Uterus (tissue), 3 donors: ENCODE measurements at regions not wholly inside any gene's neighbourhood (a gene's known extent, or its start where the extent isn't known, plus 50 kb on each side); places are given as distances from the start of the nearest gene placed in this dataset.

Experiments
- DNase-seq, 2 donors: peaks; one replicate each; pipeline ENCODE4 v3.0.0-alpha.2; 2019 to 2020
- H3K27ac ChIP-seq, 2 donors: fragments of 200-600 bp; sonication (generic); 1 replicate in 1 of 2; 2 replicates in 1 of 2; pipeline ENCODE4 v1.5.1; 2016 to 2018
- H3K27me3 ChIP-seq, 2 donors: fragments of 200-600 bp; sonication (generic); one replicate each; pipeline ENCODE4 v1.5.1; 2018 to 2019; ENCODE audit warnings: control low read depth in 1 of 2
- H3K36me3 ChIP-seq, 2 donors: fragments of 200-600 bp; sonication (generic); one replicate each; pipeline ENCODE4 v1.5.1; 2019; ENCODE audit warnings: control low read depth in 1 of 2
- H3K4me1 ChIP-seq, 2 donors: fragments of 200-600 bp; sonication (generic); one replicate each; pipeline ENCODE4 v1.5.1; 2018 to 2019; ENCODE audit warnings: control low read depth in 1 of 2
- H3K4me3 ChIP-seq, 2 donors: fragments of 200-600 bp; sonication (generic); 1 replicate in 1 of 2; 2 replicates in 1 of 2; pipeline ENCODE4 v1.5.1; 2018 to 2019; ENCODE audit warnings: mild to moderate bottlenecking in 1 of 2
- H3K9me3 ChIP-seq, 2 donors: fragments of 200-600 bp; sonication (generic); one replicate each; pipeline ENCODE4 v1.5.1; 2019; ENCODE audit warnings: control low read depth in 1 of 2
- CTCF ChIP-seq, 4 experiments: fragments of 200-600 bp in 2 of 4; fragments of 450-650 bp in 2 of 4; sonication (generic) in 2 of 4; IDR thresholded peaks; one replicate each; pipeline ENCODE4 v1.5.1; 2016 to 2019; ENCODE audit warnings: antibody characterized with exemption in 4 of 4, mild to moderate bottlenecking in 2 of 4, moderate library complexity in 1 of 4
- POLR2A ChIP-seq, 2 donors: fragments of 450-650 bp; IDR thresholded peaks; one replicate each; pipeline ENCODE4 v1.6.1; 2016; ENCODE audit warnings: antibody characterized with exemption in 2 of 2, mild to moderate bottlenecking in 1 of 2, moderate library complexity in 1 of 2
- intact Hi-C: fragments of 100-400 bp; cut with DNase I; formaldehyde crosslinking; loops from one replicate; pipeline ENCODE4 v1.15.1; 2023; ENCODE audit warnings: low total_unique reads
- donor health status: DM: yes; HTN: yes; CAD: no.

GRCh38 chr7:124397134-124397533, 364.3 kb upstream of the TMEM229A start:
- H3K36me3 ChIP-seq, result no peaks in the 10 kb centered on the region
- H3K27me3 ChIP-seq, result no peaks in the 10 kb centered on the region
- H3K27ac ChIP-seq, result no peak overlapping the region
- no peak for DNase-seq
- no peaks in the 10 kb centered on the region for H3K4me1 ChIP-seq
- no peaks in the 10 kb centered on the region for H3K9me3 ChIP-seq
- H3K4me3 ChIP-seq, result no peak overlapping the region
- TF ChIP-seq CTCF (IDR thresholded peaks at IDR 0.05), result no peak
- no peak for TF ChIP-seq POLR2A (IDR thresholded peaks at IDR 0.05)
- intact Hi-C loops, result no loop called here

- DNase-seq, result no peak
- H3K9me3 ChIP-seq, result no peaks in the 10 kb centered on the region
- no peak overlapping the region for H3K4me3 ChIP-seq
- no peak overlapping the region for H3K27ac ChIP-seq
- no peaks in the 10 kb centered on the region for H3K4me1 ChIP-seq
- no peaks in the 10 kb centered on the region for H3K27me3 ChIP-seq
- no peaks in the 10 kb centered on the region for H3K36me3 ChIP-seq
- TF ChIP-seq POLR2A (IDR thresholded peaks at IDR 0.05) (no peak), CTCF (IDR thresholded peaks at IDR 0.05) (no peak)
- intact Hi-C loops, result no loop called here
These were observed 357.4 kb upstream of the TMEM229A start for GRCh38 chr7:124390301-124390700.

- Histone ChIP-seq H3K9me3 (no peaks in the 10 kb centered on the region), H3K27me3 (no peaks in the 10 kb centered on the region), H3K4me3 (no peak overlapping the region), H3K4me1 (no peaks in the 10 kb centered on the region), H3K27ac (no peak overlapping the region), H3K36me3 (no peaks in the 10 kb centered on the region)
- no peak for DNase-seq
- TF ChIP-seq CTCF (IDR thresholded peaks at IDR 0.05), result no peak
- intact Hi-C loops, result no loop called here
These were observed 355.9 kb upstream of the TMEM229A start for GRCh38 chr7:124388751-124389150.

- no peak for DNase-seq
- Histone ChIP-seq H3K27ac (no peak overlapping the region), H3K9me3 (no peaks in the 10 kb centered on the region), H3K36me3 (no peaks in the 10 kb centered on the region), H3K4me3 (no peak overlapping the region), H3K4me1 (no peaks in the 10 kb centered on the region), H3K27me3 (no peaks in the 10 kb centered on the region)
- TF ChIP-seq CTCF (IDR thresholded peaks at IDR 0.05) (no peak), POLR2A (IDR thresholded peaks at IDR 0.05) (no peak)
- intact Hi-C loops, result no loop called here
These were observed 354.2 kb upstream of the TMEM229A start for GRCh38 chr7:124387056-124387455.

GRCh38 chr7:124379296-124379695, 346.4 kb upstream of the TMEM229A start:
- Histone ChIP-seq H3K9me3 (no peaks in the 10 kb centered on the region), H3K27me3 (no peaks in the 10 kb centered on the region), H3K27ac (no peak overlapping the region), H3K4me1 (no peaks in the 10 kb centered on the region), H3K36me3 (no peaks in the 10 kb centered on the region), H3K4me3 (no peak overlapping the region)
- no peak for DNase-seq
- TF ChIP-seq POLR2A (IDR thresholded peaks at IDR 0.05), result no peak
- TF ChIP-seq CTCF (IDR thresholded peaks at IDR 0.05), result no peak
- intact Hi-C loops, result no loop called here
